Fibroblast of the aortic adventitia (primary cell): ENCODE measurements at regions not wholly inside any gene's neighbourhood (a gene's known extent, or its start where the extent isn't known, plus 50 kb on each side); places are given as distances from the start of the nearest gene placed in this dataset.

Experiments
- DNase-seq: peaks from one replicate; pipeline ENCODE4 v3.0.0-alpha.2; 2010; ENCODE audit warnings: low read depth
- H3K4me3 ChIP-seq: 2 replicates; pipeline ENCODE4 v1.5.1; 2011; ENCODE audit warnings: low read depth, mild to moderate bottlenecking, control low read depth, low read length, moderate library complexity
- TF ChIP-seq, protein P1 (sequence below): IDR thresholded peaks from 2 replicates; pipeline ENCODE4 v1.5.1; 2011; ENCODE audit warnings: mild to moderate bottlenecking, low read length, control low read depth, inconsistent platforms; ENCODE audit not compliant: insufficient read depth

GRCh38 chr7:46022397-46022796 is 101.3 kb upstream of the IGFBP3 start:
- no peak for DNase-seq
- no peak overlapping the region for H3K4me3 ChIP-seq
- TF ChIP-seq, protein P1, sequence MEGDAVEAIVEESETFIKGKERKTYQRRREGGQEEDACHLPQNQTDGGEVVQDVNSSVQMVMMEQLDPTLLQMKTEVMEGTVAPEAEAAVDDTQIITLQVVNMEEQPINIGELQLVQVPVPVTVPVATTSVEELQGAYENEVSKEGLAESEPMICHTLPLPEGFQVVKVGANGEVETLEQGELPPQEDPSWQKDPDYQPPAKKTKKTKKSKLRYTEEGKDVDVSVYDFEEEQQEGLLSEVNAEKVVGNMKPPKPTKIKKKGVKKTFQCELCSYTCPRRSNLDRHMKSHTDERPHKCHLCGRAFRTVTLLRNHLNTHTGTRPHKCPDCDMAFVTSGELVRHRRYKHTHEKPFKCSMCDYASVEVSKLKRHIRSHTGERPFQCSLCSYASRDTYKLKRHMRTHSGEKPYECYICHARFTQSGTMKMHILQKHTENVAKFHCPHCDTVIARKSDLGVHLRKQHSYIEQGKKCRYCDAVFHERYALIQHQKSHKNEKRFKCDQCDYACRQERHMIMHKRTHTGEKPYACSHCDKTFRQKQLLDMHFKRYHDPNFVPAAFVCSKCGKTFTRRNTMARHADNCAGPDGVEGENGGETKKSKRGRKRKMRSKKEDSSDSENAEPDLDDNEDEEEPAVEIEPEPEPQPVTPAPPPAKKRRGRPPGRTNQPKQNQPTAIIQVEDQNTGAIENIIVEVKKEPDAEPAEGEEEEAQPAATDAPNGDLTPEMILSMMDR = no peak

DNA sequence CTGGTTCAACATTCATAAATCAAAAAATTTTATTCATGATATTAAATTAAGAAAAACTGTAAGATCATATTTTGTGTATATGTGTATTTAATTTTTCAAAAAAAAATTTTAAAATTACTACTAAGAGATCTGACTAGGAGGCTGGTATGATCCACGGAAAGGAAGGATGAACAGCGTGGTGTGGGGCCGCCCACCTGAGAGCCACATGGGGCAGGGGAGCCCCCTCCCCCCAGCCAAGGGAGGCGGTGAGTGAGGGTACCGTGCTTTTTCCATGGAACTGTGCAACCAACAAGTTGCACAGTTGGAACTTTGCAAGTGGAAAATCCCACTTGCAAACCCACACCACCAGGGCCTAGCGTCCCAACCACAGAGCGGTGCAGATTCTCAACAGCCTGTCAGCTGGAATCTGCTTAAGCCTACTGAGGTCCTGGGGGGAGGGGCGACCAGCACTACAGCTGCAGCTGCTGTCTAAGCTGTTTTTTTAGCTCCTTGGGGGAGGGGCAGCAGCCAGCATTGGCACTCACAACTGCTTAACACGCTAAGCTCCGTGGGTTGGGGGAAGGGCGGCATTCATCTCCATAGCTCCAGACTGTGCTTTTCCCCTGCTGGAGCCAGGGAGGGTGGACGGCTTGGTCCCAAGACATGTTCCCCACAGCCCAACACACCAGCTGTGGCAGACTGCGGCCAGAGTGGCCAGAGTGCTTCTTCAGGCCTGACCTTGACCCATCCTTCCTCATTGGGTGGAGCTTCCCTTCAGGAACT is 94.2 kb upstream of the IGFBP3 start:
- TF ChIP-seq, protein P1 = no peak
- H3K4me3 ChIP-seq = no peak overlapping the region
- no peak for DNase-seq

DNA sequence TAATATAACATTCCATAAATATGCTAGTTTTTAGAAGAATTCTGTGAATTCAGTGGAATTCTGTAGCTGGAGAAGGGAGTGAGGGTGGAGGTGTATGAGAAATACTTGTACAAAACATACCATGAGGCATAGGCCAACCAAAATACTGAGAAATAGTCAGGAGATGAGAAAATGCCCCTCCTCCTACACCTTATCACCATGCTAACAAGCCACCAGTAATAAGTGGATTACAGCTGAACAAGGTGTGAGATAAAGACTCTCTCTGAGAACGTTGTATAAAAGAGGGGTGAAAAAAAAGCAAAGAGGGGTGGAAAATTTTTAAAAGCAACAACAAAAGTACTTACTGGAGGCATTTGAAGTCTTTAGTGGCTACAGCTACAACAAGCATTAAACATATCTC is 90.4 kb upstream of the IGFBP3 start:
- TF ChIP-seq, protein P1 = no peak
- no peak for DNase-seq
- no peak overlapping the region for H3K4me3 ChIP-seq

- no peak for DNase-seq
- TF ChIP-seq, protein P1 = no peak
- no peak overlapping the region for H3K4me3 ChIP-seq
Measured at GRCh38 chr7:46011059-46011458, 90.0 kb upstream of the IGFBP3 start.

DNA sequence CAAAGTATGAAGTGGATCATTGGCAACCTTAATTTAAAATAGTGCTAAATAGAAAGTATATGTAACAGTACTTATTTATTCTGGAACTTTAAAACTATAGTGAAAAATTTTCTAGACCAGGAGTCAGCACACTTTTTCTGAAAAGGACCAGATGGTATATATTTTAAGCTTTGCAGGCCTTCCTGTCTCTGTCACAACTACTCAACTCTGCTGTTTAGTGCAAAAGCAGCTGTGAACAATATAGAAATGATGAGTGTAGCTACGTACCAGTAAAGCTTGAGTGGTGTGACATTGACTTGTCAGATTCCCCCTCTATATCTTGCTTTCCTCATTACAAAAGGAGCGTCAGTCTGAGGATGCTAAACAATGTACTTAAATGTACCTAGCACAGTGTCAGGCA is 88.1 kb upstream of the IGFBP3 start:
- TF ChIP-seq, protein P1 = no peak
- H3K4me3 ChIP-seq = no peak overlapping the region
- no peak for DNase-seq

GRCh38 chr7:46007990-46008643 is 87.0 kb upstream of the IGFBP3 start:
- DNase-seq = no peak
- TF ChIP-seq, protein P1 = no peak
- H3K4me3 ChIP-seq = no peak overlapping the region
